CD4-positive, CD25-positive, alpha-beta regulatory T cell (primary cell): ENCODE measurements at regions not wholly inside any gene's neighbourhood (a gene's known extent, or its start where the extent isn't known, plus 50 kb on each side); places are given as distances from the start of the nearest gene placed in this dataset.

ENCODE experiments used
- ATAC-seq, 2 donors: fragments of 150-1000 bp; cut with Tn5 transposase; one replicate each; pipeline ENCODE4 v1.10.0; 2021; ENCODE audit warnings: low read depth in 2 of 2, moderate number of reproducible peaks in 2 of 2, moderate library complexity in 1 of 2
- DNase-seq, 3 donors: peaks; one replicate each; pipeline versions ENCODE4 v3.0.0 to v3.0.0-alpha.2; 2012 to 2022; ENCODE audit warnings: mixed read lengths in 1 of 3
- H3K27ac ChIP-seq: one replicate; pipeline ENCODE4 v1.7.0; 2013; ENCODE audit warnings: mild to moderate bottlenecking, low read length; ENCODE audit not compliant: insufficient read depth, poor library complexity, severe bottlenecking
- H3K27me3 ChIP-seq: one replicate; pipeline ENCODE4 v1.7.0; 2013; ENCODE audit warnings: low read length; ENCODE audit not compliant: control insufficient read depth, insufficient read depth
- H3K36me3 ChIP-seq: one replicate; pipeline ENCODE4 v1.7.0; 2013; ENCODE audit warnings: mild to moderate bottlenecking, low read length, moderate library complexity; ENCODE audit not compliant: control insufficient read depth, insufficient read depth
- H3K4me1 ChIP-seq: 2 replicates; pipeline ENCODE4 v1.7.0; 2013; ENCODE audit warnings: mild to moderate bottlenecking, low read length; ENCODE audit not compliant: insufficient read depth, control insufficient read depth, poor library complexity, severe bottlenecking
- H3K4me3 ChIP-seq: one replicate; pipeline ENCODE4 v1.7.0; 2013; ENCODE audit warnings: low read depth, mild to moderate bottlenecking, low read length, moderate library complexity
- H3K9me3 ChIP-seq, 2 experiments: 1 replicate in 1 of 2; 2 replicates in 1 of 2; pipeline ENCODE4 v1.7.0; 2013; ENCODE audit warnings: low read length in 2 of 2, mild to moderate bottlenecking in 1 of 2, moderate library complexity in 1 of 2; ENCODE audit not compliant: control insufficient read depth in 2 of 2
- H3K27ac Mint-ChIP-seq, 3 donors: one replicate each; pipeline ENCODE4 v1.8.0; 2020 to 2022; ENCODE audit warnings: mild to moderate bottlenecking in 3 of 3, mixed read lengths in 3 of 3, moderate library complexity in 2 of 3
- H3K27me3 Mint-ChIP-seq: one replicate; pipeline ENCODE4 v1.8.0; 2022; ENCODE audit warnings: mild to moderate bottlenecking, mixed read lengths
- H3K36me3 Mint-ChIP-seq: one replicate; pipeline ENCODE4 v1.8.0; 2020; ENCODE audit warnings: mixed read lengths
- H3K4me1 Mint-ChIP-seq, 4 donors: one replicate each; pipeline ENCODE4 v1.8.0; 2020 to 2022; ENCODE audit warnings: mixed read lengths in 4 of 4, mild to moderate bottlenecking in 1 of 4
- H3K4me3 Mint-ChIP-seq, 4 donors: one replicate each; pipeline ENCODE4 v1.8.0; 2020 to 2022; ENCODE audit warnings: mild to moderate bottlenecking in 4 of 4, mixed read lengths in 4 of 4, moderate library complexity in 3 of 4
- H3K9me3 Mint-ChIP-seq, 7 donors: one replicate each; pipeline ENCODE4 v1.8.0; 2020 to 2022; ENCODE audit warnings: mixed read lengths in 7 of 7, mild to moderate bottlenecking in 3 of 7, moderate library complexity in 2 of 7

DNA sequence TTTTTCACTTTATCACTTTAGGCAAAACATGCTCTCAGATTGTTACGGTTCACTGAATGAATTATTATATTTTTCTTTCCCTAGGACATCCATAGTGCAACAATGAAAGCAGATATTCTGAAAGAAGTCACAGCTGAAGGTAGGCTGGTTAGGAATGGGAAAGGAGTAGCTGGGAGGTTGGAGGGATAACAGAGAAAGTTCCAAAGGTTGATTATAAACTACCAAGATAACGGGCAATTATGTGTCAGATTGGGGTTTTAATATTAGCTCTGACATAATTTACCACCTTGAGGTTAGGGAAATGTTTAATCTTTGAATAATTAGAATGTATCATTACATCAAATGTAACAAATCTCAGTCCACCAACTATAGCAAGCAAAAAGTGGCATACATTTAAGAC, 96.5 kb downstream of the HTR1B start:
- Histone ChIP-seq H3K9me3 (peaks cover 0 to 8% of the 10 kb centered on the region in 2 experiments), H3K4me3 (no peak overlapping the region), H3K27me3 (no peaks in the 10 kb centered on the region), H3K4me1 (no peaks in the 10 kb centered on the region), H3K36me3 (no peaks in the 10 kb centered on the region), H3K27ac (no peak overlapping the region)
- no peak for ATAC-seq
- no peak overlapping the region for H3K27ac Mint-ChIP-seq
- no peaks in the 10 kb centered on the region for H3K36me3 Mint-ChIP-seq
- peaks cover 4% of the 10 kb centered on the region for H3K27me3 Mint-ChIP-seq
- DNase-seq = no peak
- H3K4me3 Mint-ChIP-seq = no peak overlapping the region
- H3K4me1 Mint-ChIP-seq = no peaks in the 10 kb centered on the region
- H3K9me3 Mint-ChIP-seq = peaks cover 1 to 29% (median 10%) of the 10 kb centered on the region in 7 donors

DNA sequence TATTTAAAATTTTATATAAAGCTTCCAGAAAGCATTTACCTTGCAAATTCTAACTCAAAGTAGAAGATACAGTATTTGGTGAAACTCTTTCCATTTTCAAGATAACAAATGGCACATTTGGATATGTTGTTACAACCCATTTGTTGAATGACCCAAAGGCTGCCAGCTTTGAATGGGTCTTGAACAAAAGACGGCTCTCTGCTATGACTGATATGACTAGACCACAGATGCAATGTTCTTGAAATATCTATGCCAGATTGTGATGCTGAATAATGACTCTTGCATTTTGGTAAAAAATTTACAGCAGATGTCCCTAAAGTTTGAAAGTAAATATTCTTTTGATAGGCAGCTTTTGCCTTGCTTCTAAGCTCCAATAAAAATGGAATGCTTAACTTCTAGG, 99.6 kb downstream of the HTR1B start:
- H3K4me1 Mint-ChIP-seq = no peaks in the 10 kb centered on the region
- no peaks in the 10 kb centered on the region for H3K27me3 Mint-ChIP-seq
- Histone ChIP-seq H3K27me3 (no peaks in the 10 kb centered on the region), H3K4me1 (no peaks in the 10 kb centered on the region), H3K4me3 (no peak overlapping the region), H3K36me3 (no peaks in the 10 kb centered on the region), H3K9me3 (peaks cover 0 to 8% of the 10 kb centered on the region in 2 experiments), H3K27ac (no peak overlapping the region)
- H3K27ac Mint-ChIP-seq = no peak overlapping the region
- ATAC-seq (no peak), DNase-seq (no peak)
- no peaks in the 10 kb centered on the region for H3K36me3 Mint-ChIP-seq
- H3K4me3 Mint-ChIP-seq = no peak overlapping the region
- peaks cover 0 to 20% (median 6%) of the 10 kb centered on the region in 7 donors for H3K9me3 Mint-ChIP-seq

DNA sequence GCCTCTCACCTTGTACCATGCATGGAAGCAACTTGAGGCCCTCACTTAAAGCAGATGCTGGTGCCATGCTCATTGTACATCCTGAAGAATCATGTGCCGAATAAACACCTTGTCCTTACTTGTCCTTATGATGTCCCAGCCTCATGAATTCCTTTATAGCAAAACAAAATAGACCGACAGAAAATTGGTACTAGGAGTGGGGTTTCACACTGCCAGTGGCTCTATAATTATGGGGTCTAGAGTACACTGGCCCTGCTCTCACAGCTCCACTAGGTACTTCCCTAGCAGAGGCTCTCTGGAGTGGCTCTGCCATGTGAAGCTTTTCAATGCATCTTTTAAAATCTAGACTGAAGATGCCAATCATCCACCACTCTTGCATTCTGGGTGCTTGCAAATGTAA, 101.2 kb downstream of the HTR1B start:
- H3K4me1 Mint-ChIP-seq = no peaks in the 10 kb centered on the region
- no peaks in the 10 kb centered on the region for H3K27me3 ChIP-seq
- H3K9me3 Mint-ChIP-seq = peaks cover 0 to 20% (median 11%) of the 10 kb centered on the region in 7 donors
- H3K27ac ChIP-seq = no peak overlapping the region
- no peaks in the 10 kb centered on the region for H3K4me1 ChIP-seq
- ATAC-seq = no peak
- no peak overlapping the region for H3K27ac Mint-ChIP-seq
- no peaks in the 10 kb centered on the region for H3K36me3 Mint-ChIP-seq
- peaks cover 0 to 8% of the 10 kb centered on the region in 2 experiments for H3K9me3 ChIP-seq
- no peak for DNase-seq
- H3K4me3 Mint-ChIP-seq = no peak overlapping the region
- no peaks in the 10 kb centered on the region for H3K27me3 Mint-ChIP-seq
- H3K36me3 ChIP-seq = no peaks in the 10 kb centered on the region
- no peak overlapping the region for H3K4me3 ChIP-seq

DNA sequence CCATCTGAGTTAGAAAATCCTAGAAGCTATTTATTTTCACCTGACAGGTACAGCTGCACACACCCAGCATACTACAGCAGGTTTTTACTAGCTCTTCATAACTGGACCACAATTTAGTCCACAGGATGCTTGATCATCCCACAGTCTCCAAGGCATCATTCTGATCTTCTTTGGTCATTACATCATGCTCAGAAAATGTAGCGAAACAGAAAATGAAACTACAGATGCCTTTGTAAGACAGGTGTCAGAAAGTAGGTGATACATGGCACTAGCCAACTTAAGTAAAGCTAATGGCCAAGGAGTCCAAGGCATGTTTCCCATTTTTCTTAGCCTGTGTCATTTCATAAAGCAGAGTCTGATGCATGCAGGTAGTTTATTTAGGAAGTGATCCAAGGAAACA, 102.3 kb downstream of the HTR1B start:
- Histone ChIP-seq H3K9me3 (peaks cover 0 to 8% of the 10 kb centered on the region in 2 experiments), H3K4me3 (no peak overlapping the region), H3K36me3 (no peaks in the 10 kb centered on the region), H3K4me1 (no peaks in the 10 kb centered on the region), H3K27ac (no peak overlapping the region), H3K27me3 (no peaks in the 10 kb centered on the region)
- Mint-ChIP-seq H3K27me3 (no peaks in the 10 kb centered on the region), H3K4me1 (no peaks in the 10 kb centered on the region), H3K36me3 (no peaks in the 10 kb centered on the region), H3K27ac (no peak overlapping the region), H3K4me3 (no peak overlapping the region), H3K9me3 (peaks cover 0 to 18% (median 9%) of the 10 kb centered on the region in 7 donors)
- DNase-seq (no peak), ATAC-seq (no peak)

DNA sequence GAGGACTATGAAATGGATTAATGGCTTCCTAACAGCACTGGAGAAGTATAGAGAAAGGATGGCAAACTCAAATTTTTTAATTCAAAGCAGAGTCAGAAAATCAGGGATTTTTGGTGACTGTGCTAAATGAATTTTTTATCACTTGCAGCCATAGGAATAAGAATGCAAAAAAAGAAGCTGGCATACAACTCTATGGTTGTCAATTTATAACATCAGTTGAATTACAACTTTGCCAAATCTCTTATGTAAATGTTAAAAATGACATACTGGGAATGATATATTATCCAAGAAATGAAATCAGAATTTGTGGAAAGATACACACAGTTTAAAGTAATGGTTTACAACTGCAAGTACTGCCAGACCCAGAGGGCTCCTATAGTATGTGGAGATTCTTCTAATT, 106.5 kb downstream of the HTR1B start:
- DNase-seq (no peak), ATAC-seq (no peak)
- Histone ChIP-seq H3K36me3 (no peaks in the 10 kb centered on the region), H3K27me3 (no peaks in the 10 kb centered on the region), H3K4me3 (no peak overlapping the region), H3K4me1 (no peaks in the 10 kb centered on the region), H3K27ac (no peak overlapping the region), H3K9me3 (peaks cover under 1 to 2% of the 10 kb centered on the region in 2 experiments)
- H3K4me3 Mint-ChIP-seq = no peak overlapping the region
- H3K27me3 Mint-ChIP-seq = no peaks in the 10 kb centered on the region
- H3K36me3 Mint-ChIP-seq = no peaks in the 10 kb centered on the region
- no peak overlapping the region for H3K27ac Mint-ChIP-seq
- peaks cover 0 to 25% (median 4%) of the 10 kb centered on the region in 7 donors for H3K9me3 Mint-ChIP-seq
- no peaks in the 10 kb centered on the region for H3K4me1 Mint-ChIP-seq

DNA sequence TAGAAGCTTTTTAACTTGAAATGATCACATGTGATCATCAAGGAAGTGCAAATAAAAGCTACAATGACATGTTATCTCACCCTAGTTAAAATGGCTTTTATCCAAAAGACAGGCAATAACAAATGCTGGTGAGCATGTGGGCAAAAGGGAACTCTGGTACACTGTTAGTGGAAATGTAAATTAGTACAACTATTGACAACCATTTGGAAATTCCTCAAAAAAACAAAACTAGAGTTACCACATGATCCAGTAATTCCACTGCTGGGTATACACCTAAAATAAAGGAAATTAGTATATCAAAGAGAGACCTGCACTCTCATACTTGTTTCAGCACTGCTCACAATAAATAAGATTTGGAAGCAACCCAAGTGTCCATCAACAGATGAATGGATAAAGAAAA, 108.7 kb downstream of the HTR1B start:
- Mint-ChIP-seq H3K27ac (no peak overlapping the region), H3K36me3 (no peaks in the 10 kb centered on the region), H3K4me1 (no peaks in the 10 kb centered on the region), H3K27me3 (no peaks in the 10 kb centered on the region), H3K4me3 (no peak overlapping the region), H3K9me3 (peaks cover 0 to 20% (median 4%) of the 10 kb centered on the region in 7 donors)
- Histone ChIP-seq H3K9me3 (peaks cover 0 to 2% of the 10 kb centered on the region in 2 experiments), H3K27me3 (no peaks in the 10 kb centered on the region), H3K4me1 (no peaks in the 10 kb centered on the region), H3K27ac (no peak overlapping the region), H3K4me3 (no peak overlapping the region), H3K36me3 (no peaks in the 10 kb centered on the region)
- no peak for ATAC-seq
- no peak for DNase-seq

DNA sequence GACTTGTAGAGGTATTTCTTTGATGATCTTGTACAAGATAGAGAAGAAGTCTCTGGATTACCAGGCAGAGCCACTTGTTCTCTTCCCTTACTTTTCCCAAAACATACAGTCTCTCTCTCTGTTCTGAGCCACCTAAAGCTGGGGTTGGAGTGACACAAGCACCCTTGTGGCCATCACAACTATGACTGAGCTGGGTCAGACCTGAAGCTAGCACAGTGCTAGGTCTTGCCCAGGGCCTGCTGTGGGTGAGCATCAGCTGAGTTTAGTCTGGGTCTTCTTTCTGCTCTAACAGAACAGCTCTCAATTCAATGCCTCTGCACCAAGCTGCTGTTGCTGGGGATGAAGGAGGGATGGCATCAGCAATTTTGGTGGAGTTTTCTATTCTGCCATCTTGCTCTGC, 110.2 kb downstream of the HTR1B start:
- Mint-ChIP-seq H3K4me1 (no peaks in the 10 kb centered on the region), H3K27me3 (no peaks in the 10 kb centered on the region), H3K36me3 (no peaks in the 10 kb centered on the region), H3K9me3 (peaks cover 0 to 12% (median 2%) of the 10 kb centered on the region in 7 donors), H3K27ac (no peak overlapping the region), H3K4me3 (no peak overlapping the region)
- no peaks in the 10 kb centered on the region for H3K4me1 ChIP-seq
- no peak overlapping the region for H3K27ac ChIP-seq
- H3K27me3 ChIP-seq = no peaks in the 10 kb centered on the region
- H3K36me3 ChIP-seq = no peaks in the 10 kb centered on the region
- ATAC-seq = no peak
- H3K4me3 ChIP-seq = no peak overlapping the region
- DNase-seq = no peak
- peaks cover 0 to 2% of the 10 kb centered on the region in 2 experiments for H3K9me3 ChIP-seq

DNA sequence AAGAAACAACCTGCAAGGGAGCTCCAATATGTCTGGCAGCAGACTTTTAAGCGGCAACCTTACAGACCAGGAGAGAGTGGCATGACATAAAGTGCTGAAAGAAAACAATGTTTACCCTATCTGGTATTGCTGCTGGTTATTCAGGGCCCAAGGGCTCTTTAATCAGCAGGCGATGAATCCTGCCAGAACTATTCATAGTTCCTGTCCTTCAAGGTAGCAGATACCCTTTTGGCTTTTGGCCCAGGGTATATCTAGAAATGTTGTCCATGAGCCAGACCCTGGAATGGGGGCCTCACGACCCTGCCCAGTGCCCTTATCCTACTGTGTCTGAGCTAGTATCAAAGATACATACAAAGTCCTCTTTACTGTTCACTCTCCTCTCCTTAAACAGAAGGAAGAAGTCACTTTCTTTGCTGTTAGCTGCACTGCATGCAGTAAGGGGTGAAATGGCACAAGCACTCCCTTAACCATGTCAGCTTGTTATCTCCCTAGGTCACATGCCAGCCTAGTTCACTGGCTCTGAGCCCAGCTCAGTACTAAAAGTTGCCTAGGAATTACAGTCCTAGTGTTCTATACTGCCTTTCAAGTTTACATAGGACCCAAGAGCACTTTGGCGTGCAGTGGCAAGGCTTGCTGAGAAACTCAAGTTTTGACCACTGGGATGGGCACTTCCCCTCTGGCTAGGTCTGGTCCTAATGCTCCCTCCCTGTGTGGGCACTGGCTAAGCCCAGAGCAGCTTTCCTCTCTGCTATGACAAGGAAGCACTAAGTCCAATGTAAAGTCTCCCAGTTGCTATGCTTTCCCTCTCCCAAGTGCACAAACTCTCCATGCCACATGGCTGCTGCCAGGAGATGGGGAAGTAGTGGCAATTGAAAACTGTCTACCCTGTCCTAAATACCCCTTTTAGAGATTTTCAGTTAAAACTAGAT, 122.0 kb downstream of the HTR1B start:
- Mint-ChIP-seq H3K36me3 (no peaks in the 10 kb centered on the region), H3K4me1 (no peaks in the 10 kb centered on the region), H3K27me3 (no peaks in the 10 kb centered on the region), H3K4me3 (no peak overlapping the region), H3K9me3 (peaks cover 0 to 19% (median 3%) of the 10 kb centered on the region in 7 donors), H3K27ac (no peak overlapping the region)
- no peaks in the 10 kb centered on the region for H3K36me3 ChIP-seq
- no peak for DNase-seq
- no peaks in the 10 kb centered on the region for H3K27me3 ChIP-seq
- peaks cover 0 to 3% of the 10 kb centered on the region in 2 experiments for H3K9me3 ChIP-seq
- no peaks in the 10 kb centered on the region for H3K4me1 ChIP-seq
- no peak for ATAC-seq
- no peak overlapping the region for H3K27ac ChIP-seq
- no peak overlapping the region for H3K4me3 ChIP-seq
